TTC549 (cell line): ENCODE measurements at regions not wholly inside any gene's neighbourhood (a gene's known extent, or its start where the extent isn't known, plus 50 kb on each side); places are given as distances from the start of the nearest gene placed in this dataset.

Experiments
- FAIRE-seq: peaks from 2 replicates; lab custom pipeline; 2012; peaks lifted over from hg19 to GRCh38; lab: Jason Lieb, UNC

GRCh38 chr7:46979439-46979838 is 602.5 kb downstream of the TNS3 start:
- no peak for FAIRE-seq

GRCh38 chr7:46975493-46975892 is 606.4 kb downstream of the TNS3 start:
- no peak for FAIRE-seq

GRCh38 chr7:46972205-46972604 is 609.7 kb downstream of the TNS3 start:
- FAIRE-seq, result no peak

- no peak for FAIRE-seq
Observed at GRCh38 chr7:46970476-46970875, 611.4 kb downstream of the TNS3 start.

GRCh38 chr7:46970131-46970430 is 611.8 kb downstream of the TNS3 start:
- FAIRE-seq, result no peak

GRCh38 chr7:46969303-46970130 is 612.4 kb downstream of the TNS3 start:
- no peak for FAIRE-seq

GRCh38 chr7:46968003-46968402 is 613.9 kb downstream of the TNS3 start:
- no peak for FAIRE-seq

- FAIRE-seq, result no peak
Observed at GRCh38 chr7:46963719-46964118, 618.2 kb downstream of the TNS3 start.

GRCh38 chr7:46960970-46961369 is 620.9 kb downstream of the TNS3 start:
- FAIRE-seq, result no peak

- no peak for FAIRE-seq
Observed at GRCh38 chr7:46957195-46957594, 624.7 kb downstream of the TNS3 start.

GRCh38 chr7:46955531-46955930 is 626.4 kb downstream of the TNS3 start:
- FAIRE-seq, result no peak

GRCh38 chr7:46954181-46954580 is 627.7 kb downstream of the TNS3 start:
- no peak for FAIRE-seq

GRCh38 chr7:46953008-46953407 is 628.9 kb downstream of the TNS3 start:
- no peak for FAIRE-seq

- FAIRE-seq, result no peak
Observed at GRCh38 chr7:46949270-46949931, 632.5 kb downstream of the TNS3 start.

GRCh38 chr7:46948716-46949115 is 633.2 kb downstream of the TNS3 start:
- FAIRE-seq, result no peak

GRCh38 chr7:46945328-46945727 is 636.6 kb downstream of the TNS3 start:
- FAIRE-seq, result no peak

GRCh38 chr7:46943996-46944395 is 637.9 kb downstream of the TNS3 start:
- FAIRE-seq, result no peak

- no peak for FAIRE-seq
Observed at GRCh38 chr7:46942574-46942973, 639.3 kb downstream of the TNS3 start.

- no peak for FAIRE-seq
Observed at GRCh38 chr7:46940178-46940577, 641.7 kb downstream of the TNS3 start.

GRCh38 chr7:46939558-46939957 is 642.4 kb downstream of the TNS3 start:
- no peak for FAIRE-seq

- no peak for FAIRE-seq
Observed at GRCh38 chr7:46939089-46939488, 642.8 kb downstream of the TNS3 start.

- no peak for FAIRE-seq
Observed at GRCh38 chr7:46937826-46938225, 644.1 kb downstream of the TNS3 start.

- FAIRE-seq, result no peak
Observed at GRCh38 chr7:46934198-46934825, 647.6 kb downstream of the TNS3 start.

GRCh38 chr7:46933596-46933995 is 648.3 kb downstream of the TNS3 start:
- no peak for FAIRE-seq
